ENCODE measurements at regions not wholly inside any gene's neighbourhood (a gene's known extent, or its start where the extent isn't known, plus 50 kb on each side); places are given as distances from the start of the nearest gene placed in this dataset.
"Not testable (repeated sequence)": the region's sequence is repeated elsewhere in the genome, so short reads cannot be mapped to it uniquely, and the experiment has no call there.

DNA sequence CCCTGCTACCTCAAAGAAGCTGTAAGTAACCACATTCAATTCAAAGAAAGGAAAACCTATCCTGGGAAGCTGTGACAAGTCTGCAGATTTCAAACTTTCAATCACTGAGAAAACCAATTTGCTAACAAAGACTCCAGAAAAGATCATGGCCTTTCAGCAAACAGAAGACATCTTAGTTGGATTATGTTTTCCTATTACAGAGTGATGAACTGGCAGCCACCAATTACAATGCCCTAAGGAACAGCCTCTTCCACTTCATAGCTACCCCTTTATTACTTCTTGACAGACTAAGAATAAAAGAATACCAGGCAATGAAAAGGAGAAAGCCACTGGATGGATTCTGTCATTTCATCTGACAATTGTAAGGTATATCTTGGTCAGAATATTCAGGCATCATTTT is 128.2 kb upstream of the RASEF start:
- DNase-seq (ENCODE audit: low spot score) = no peak

DNA sequence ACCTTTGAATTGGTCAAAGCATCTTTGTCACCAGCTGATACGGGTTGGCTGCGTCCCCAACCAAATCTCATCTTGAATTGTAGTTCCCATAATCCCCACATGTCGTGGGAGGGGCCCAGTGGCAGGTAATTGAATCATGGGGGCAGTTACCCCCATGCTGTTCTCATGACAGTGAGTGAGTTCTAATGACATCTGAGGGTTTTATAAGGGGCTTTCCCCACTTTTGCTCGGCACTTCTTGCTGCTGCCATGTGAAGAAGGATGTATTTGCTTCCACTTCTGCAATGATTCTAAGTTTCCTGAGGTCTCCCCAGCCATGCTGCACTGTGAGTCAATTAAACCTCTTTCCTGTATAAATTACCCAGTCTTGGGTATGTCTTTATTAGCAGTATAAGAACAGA is 126.1 kb upstream of the RASEF start:
- DNase-seq (ENCODE audit: low spot score) = not testable (repeated sequence)

DNA sequence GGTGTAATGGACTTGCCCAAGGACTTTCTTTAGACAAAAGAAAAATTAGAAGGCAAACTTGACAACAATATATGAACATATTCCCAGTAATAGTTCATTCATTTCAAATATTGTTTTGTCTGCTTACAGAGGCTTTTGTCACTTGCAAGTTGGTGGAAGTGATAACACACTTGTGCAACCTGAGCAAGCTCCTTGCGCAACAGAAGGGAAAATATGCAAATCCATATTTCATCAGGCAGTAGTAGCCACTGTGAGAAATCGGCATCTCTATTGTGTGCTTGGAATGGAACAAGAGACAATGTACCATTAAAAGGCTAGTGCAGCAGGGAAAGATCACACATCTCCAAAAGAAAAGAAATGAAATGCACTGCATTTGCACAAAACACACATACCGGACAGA is 125.3 kb upstream of the RASEF start:
- DNase-seq (ENCODE audit: low spot score) = no peak

DNA sequence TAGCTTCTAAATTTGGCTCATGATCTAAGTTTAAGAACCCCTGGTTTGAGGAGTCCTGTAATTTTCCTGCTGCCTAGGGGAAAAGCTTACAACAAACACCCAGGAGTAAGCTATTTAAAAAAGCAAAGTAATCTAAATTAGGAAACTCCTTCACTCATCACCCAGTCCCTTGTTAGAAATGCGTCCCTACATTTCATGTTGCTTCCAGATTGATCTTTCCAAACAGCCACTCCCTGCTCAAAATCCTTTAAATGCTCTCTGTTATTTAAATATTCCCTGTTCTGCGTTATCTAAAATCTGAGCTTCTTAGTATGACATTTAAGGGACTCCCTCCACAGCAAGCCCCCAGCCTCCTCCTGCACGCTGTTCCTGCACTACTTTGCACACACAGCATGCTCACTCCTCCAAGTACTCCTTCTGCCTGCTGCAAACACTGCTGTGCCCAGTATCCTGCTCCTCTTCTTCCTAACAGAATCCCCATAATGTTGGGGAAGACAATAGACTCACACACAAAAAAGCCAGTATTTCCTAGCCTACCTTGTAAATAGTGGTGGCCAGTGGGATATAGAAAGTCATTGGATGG is 123.3 kb upstream of the RASEF start:
- no peak for DNase-seq (ENCODE audit: low spot score)

DNA sequence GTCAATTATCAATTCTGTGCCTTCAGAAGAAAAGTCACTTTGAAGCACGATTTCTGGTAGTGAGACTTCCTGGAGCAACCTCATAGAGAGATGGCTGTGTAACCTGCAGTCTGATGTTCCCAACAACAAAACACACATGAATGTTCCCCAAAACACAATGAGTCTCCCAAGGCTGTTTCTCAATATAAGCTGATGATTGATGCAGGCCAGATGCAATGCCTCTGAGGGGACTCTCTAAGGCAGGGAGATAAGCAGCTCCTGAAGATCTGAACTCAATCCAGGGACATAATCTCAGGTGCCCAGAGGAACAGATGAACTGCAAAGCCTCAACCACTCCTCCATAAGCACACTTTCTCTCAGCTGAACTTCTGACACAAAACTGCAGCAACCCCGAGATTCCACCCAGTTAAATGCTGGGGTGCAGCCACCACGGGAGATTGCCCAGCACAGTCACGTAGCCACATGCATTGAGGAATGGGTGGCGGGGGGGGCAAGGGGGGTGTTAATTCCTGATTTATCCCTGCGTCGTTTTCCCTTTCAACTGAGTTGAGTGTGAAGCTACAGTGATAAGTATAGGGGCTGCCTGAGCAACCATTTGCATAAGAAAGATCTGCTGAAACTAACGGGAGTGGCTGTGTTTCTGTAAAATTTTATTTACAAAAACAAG is 122.7 kb upstream of the RASEF start:
- DNase-seq (ENCODE audit: low spot score) = no peak

DNA sequence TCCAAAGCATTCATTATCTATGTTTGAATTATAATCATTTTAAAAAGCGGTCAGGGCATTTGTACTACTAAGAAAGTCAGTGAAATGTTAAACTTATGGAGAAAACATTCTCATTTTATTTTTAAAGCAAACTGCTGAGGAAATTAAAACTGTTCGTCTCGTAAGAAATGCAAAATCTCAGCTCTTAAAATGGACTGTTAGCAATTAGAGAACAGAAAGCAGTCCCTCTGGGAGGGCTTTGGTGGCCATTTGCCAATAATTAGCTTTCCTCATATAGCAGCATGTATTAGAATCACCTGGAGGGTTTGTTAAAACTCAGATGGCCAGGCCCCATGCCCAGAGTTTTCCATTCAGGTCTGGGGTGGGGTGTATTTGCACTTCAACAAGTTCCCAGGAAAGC is 120.7 kb upstream of the RASEF start:
- no peak for DNase-seq (ENCODE audit: low spot score)

DNA sequence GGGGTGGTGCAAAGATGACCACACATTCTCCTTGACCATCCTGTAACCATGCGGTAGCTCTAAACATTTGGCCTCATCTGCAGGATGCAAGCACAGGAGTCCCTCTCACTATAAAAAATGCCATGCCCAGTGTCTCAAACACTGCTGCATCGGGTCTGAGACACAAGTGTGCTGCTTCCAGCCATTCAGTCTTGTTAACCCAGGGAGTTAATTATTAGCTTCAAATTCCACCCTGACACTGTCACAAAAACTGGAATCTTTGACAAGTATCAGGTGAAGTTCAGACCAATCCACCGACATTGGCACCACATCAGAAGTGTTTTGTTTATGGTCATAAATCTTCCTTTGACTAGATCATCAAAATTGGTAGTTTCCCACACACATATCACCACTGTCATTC is 119.1 kb upstream of the RASEF start:
- peak; percentile 47 for DNase-seq (ENCODE audit: low spot score)

DNA sequence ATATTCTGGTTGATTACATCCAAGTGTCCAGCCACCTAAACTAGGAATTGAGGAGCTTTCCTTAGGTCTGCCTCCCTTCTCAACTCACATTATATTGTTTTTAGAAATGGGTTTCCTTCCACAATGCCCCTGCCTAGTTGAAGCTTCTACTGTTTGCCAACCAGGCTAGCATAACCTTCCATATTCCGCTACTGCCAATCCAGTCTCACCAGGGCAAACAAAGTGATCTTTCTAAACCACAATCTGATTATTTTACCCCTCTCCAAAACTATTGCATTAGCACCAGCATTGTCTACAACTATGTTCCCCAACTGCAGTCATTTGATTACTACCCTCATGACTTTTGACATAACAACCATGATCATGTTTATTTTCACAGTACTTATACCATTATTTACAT is 115.8 kb upstream of the RASEF start:
- no peak for DNase-seq (ENCODE audit: low spot score)

DNA sequence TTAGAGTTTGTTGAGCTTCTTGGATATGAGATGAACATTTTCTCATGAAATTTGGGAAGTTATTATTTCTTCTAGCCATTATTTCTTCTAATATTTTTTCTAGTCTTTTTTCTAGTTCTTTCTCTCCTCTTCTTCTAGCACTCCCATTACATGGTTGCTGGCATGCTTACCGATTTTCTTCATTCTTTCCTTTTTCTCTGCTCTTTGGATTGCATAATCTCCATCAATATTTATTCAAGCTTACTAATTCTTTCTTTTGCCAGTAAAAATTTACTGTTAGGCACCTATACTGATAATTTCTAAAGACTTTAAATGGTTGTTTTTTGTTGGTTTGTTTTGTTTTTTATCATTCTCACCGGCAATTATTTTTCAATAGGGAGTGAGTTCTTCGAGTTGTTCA is 114.8 kb upstream of the RASEF start:
- DNase-seq (ENCODE audit: low spot score) = no peak

DNA sequence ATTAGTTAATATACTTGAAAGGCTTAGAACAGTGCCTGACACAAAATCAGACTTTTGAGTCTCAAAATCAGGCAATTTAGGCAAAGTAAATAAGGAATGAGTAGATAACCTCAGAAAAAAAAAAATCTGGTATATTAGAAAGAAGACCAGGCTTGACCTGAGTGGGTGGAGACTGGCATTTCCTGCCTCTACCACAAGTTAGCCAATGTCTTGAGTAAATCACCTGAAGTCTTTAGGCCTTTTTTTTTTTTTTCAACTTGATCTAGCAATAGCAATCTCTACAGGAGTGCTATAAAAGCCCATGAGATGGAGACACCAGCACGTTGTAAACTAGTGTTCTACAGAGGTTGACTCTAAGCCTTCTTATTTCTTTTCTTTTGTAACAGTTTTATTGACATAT is 104.2 kb upstream of the RASEF start:
- DNase-seq (ENCODE audit: low spot score) = peak; percentile 71

DNA sequence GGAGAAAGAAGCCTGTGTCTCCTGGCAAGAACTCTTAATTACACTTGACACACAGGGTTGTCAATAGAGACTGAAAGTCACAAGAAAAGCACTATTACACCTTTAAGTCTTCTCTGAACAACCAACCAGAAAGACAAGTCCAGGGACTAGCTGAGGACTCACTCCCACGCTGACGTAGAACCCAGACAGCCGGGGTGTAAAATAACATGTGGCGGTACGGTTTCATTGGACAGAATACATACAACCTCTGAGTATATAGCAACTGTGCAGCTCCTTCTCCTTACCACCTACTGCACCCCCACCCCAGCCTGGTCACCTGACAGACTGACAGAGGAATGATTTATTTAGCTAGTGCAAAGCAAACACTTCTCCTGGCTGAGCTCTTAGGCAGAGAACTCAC is 103.4 kb upstream of the RASEF start:
- peak; percentile 91 for DNase-seq (ENCODE audit: low spot score)

DNA sequence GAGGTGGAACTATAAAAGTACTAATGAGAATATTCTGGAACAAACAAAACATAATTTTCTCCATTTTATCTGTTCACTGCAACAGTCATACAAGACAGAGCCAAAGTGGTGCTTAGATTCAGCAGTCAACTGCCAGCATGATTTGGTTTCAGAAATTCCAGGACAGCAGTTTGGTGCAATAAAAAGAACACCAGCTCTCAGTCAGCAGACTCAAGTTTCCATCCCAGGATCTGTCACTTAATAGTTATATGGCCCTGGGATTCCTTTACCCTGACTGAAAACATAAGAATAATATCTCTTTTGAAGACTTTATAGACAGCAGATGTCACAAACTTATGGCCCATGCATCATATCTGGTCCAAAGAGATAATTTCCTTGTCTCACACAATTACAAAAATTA is 92.8 kb upstream of the RASEF start:
- DNase-seq (ENCODE audit: low spot score) = no peak

DNA sequence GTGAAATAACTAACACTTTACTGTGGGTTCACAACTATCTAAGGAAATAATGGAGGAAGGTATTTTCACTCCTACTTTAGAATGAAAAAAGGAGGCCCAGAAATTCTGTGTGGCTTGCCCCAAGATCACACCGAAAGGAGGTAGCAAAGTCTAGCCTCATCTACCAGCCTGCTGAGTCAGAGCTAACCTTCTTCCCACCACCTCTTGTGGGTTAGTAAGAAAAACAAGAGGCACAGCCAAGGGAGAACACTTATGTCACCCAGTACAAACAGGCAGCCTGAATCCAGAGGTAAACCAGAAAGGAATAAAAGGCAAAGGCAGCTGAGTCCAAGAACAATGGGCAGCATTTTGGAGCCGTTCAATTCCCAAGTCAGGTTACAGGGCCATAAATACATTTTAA is 91.9 kb upstream of the RASEF start:
- DNase-seq (ENCODE audit: low spot score) = peak; percentile 37

DNA sequence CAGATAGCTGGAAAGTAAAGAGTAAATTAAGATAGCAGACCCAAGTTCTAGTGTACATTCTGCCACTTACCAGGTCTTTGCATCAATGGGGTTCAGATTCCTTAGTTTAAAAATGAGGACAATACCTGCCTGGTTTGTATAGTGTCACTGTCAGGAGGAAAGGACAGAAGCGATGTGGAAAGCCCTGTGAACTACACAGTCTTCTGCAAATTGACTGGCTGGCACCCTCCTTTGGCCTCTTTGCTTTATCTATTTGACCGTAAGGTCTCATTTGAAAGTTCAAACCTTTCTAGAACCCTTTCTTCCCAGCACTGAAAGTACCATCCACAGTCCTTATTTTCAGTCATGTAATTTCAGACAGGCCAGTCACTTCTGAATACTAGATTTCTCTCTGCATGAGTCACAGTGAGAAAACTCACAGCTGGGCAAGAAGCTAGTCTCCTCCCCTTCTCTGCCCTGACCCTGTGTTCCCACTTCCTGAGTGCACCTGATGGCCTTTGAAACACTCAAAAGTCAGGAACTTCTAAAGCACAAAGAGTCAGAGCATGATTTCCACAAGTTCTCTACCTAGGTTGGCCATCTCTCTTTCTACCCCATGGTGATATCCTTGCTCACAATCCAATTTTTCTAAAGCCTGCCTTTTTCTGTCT is 91.3 kb upstream of the RASEF start:
- DNase-seq (ENCODE audit: low spot score) = peak; percentile 80

DNA sequence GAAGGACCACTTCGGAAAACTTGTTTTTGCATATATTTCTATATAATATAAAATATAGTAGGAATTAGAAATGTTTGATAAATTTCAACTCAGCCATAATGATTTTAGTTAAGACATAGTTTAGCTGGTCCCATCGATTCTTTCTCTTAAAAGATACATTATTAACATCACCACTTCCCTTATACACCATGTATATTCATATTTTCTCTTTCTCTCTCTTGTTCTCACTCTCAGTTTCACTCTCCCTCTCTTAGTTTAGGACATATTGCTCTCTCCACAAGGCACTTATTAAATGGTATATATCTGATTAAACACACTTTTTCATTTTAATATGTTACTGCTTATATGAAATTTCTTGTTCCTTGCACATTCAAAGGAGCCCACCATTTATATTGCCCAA is 90.1 kb upstream of the RASEF start:
- no peak for DNase-seq (ENCODE audit: low spot score)

DNA sequence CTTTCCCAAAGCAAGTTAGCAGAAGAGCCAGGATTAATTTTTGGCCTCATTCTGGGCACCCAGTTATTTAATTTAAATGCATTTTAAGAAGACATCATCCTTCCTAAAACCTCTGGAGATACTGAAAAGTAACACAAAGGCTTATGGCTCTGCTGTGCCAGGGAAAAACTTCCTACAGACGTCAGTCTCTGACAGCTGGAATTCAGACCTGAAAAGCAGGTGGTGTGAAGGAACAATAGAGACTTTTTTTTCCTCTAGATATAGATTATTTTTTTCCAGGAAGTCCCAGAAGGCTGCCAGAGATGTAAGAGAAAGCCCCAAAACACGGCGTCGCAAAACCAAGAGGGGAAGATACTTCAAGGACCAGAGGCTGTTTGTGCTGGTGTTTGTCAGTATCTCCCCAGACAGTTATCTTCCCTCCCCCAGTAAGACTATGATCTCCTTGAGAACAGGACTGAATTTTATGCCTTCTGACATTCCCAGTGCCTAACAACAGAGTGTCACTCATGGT is 88.7 kb upstream of the RASEF start:
- DNase-seq (ENCODE audit: low spot score) = no peak

DNA sequence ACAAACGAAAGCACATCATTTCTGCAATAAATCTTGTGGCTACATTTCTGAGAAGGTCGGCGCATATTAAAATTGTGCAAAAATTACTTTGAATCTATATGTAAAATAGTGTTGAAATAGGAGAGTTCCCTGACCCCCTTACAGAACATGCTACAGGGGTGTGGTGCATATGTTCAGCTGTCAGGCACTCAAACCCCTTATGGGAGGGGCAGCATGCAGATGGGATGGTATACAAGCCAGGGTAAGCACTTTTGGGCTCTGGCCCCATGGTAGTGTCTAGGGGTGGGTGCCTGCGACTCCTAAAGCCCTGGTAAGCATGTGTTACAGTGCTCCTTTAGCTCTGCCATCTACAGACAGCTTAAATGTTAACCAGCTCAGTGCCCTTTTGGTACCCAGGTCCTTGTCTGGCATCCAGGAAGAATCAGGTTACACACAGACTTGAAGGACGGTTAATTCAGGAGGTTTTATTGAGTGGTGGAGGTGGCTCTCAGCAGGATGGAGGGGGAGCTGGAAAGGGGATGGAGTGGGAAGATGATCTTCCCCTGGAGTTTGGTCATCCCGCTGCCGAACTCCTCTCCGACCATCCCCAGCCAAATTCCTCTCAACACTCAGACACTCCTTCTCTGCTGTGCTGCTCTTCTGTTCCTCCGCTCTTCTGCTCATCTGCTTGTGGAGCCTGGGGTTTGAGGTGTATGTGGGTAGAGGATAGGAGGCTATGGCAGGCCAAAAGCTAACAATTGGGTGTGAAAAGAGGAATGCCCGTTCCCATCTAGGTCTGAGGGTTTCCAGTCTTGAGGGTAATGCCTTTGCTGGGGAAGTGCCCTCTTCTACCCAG is 84.6 kb upstream of the RASEF start:
- no peak for DNase-seq (ENCODE audit: low spot score)

DNA sequence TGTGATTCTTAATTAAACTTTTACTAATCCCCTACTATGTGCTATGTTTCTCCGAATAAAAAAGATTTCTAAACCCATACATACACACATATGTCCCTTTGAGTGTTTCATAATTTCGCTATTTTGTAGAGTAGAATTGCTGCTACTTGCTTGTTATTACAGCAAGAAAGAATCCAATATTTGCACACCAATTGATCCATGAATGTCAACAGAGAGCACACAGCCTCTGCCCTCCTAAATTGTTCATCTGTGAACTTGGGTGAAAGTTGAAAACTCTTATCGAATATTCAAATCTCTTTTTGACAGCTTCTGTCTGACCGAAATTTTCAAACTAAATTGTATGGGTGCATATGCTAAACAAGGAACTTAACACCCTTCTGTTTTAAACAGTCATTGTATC is 83.4 kb upstream of the RASEF start:
- no peak for DNase-seq (ENCODE audit: low spot score)

DNA sequence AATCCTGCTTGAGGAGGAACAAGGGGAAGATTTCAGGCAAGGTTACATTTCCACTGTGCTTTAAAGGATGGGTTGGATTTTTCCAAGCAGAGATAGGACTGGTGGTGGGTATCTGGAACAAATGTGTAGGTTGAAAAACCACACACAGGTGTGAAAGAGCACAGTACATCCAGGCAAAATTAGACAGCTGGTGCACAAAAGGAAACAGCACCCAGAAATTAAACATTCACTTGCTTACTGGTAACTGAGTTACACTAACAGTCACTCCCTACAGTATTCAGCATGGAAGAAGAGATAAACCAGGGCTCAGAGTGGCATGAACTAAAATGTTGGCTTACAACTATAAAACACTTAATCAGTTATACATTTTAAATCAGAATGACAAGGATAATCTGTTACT is 81.5 kb upstream of the RASEF start:
- no peak for DNase-seq (ENCODE audit: low spot score)

DNA sequence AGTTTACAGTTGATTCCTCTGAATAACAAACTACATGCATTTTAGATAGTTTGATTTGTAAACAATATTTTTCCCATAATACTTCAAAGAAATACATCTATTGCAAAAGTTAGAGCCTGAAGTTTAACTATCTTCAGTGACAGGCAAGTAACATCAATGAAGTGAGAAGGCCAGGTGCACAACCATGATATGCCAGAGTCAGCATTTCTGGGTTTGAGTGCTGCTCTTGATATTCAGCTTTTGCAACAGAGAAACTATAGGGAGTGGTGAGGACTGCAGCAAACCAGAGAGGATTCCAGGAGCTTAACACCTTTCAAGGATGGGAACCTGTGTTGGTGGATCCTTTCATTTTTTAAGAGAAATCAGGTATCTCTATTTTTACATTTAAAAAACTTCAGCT is 79.4 kb upstream of the RASEF start:
- DNase-seq (ENCODE audit: low spot score) = no peak

DNA sequence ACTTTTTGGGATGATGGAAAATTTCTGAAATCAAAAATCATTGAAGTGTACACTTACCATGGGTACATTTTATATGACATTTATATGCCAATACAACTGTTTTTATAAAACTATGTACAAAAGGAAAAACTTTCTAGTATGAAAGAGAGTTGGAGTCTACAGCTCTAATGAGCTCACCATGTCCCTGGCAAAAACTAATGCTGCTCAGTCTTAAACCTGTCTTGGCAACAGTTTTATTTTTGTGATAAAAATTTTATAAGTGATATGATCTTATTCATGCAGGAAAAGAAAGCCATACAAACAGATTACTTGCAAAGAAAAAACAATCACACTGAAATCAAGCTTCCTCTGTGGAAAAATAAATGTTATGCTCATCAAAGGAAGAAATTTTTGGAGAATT is 78.9 kb upstream of the RASEF start:
- DNase-seq (ENCODE audit: low spot score) = no peak

DNA sequence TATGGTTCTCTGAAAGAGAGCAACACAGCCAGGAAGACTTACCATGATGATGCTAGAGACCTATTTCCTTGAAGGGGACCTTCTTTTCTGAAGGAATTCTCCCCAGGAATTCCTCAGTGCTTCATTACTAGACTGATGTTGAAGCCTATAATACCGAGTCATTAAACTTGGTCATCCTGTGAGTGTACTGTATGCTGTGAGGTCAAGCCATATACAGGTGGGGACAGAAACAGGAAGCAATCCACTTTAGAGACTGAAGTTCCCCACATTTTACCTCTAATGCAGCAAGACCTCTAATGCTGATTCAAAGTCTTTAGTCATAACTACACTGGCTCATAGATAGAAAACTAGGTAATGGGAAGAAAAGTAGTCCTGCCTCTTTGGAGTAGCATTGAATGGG is 77.1 kb upstream of the RASEF start:
- no peak for DNase-seq (ENCODE audit: low spot score)
